H1 (cell line): ENCODE measurements at regions not wholly inside any gene's neighbourhood (a gene's known extent, or its start where the extent isn't known, plus 50 kb on each side); places are given as distances from the start of the nearest gene placed in this dataset.

Experiments
- CTCF ChIA-PET: fragments of 300-600 bp; sonication (Branson Sonifier 250); formaldehyde crosslinking; loops from one replicate; lab custom pipeline; 2021; ENCODE audit not compliant: partially characterized antibody; lab: Charles Lee
- POLR2A ChIA-PET: fragments of 300-600 bp; sonication (Branson Sonifier 250); formaldehyde crosslinking; loops from one replicate; lab custom pipeline; 2021; ENCODE audit warnings: inconsistent platforms; ENCODE audit not compliant: partially characterized antibody; lab: Charles Lee
- DNase-seq, 2 experiments: peaks; one replicate each; pipeline versions ENCODE4 v3.0.0 to v3.0.0-alpha.2; 2010 to 2022; ENCODE audit warnings: low spot score in 2 of 2, low read depth in 1 of 2, mixed read lengths in 1 of 2
- FAIRE-seq: peaks from 2 replicates; lab custom pipeline; 2011; peaks lifted over from hg19 to GRCh38; lab: Jason Lieb, UNC
- H2AFZ ChIP-seq: 2 replicates; pipeline ENCODE4 v1.8.1; 2012; ENCODE audit warnings: low read length, inconsistent platforms
- H2AK5ac ChIP-seq: 2 replicates; pipeline ENCODE4 v1.6.1; 2013; ENCODE audit warnings: low read depth, low read length
- H2BK120ac ChIP-seq: replicated peaks from 2 replicates; pipeline ENCODE3; 2013; ENCODE audit warnings: low read depth, low read length, inconsistent platforms
- H2BK12ac ChIP-seq: 2 replicates; pipeline ENCODE4 v1.6.1; 2013; ENCODE audit warnings: low read depth, low read length
- H2BK15ac ChIP-seq: 2 replicates; pipeline ENCODE4 v1.6.1; 2013; ENCODE audit warnings: low read length
- H2BK20ac ChIP-seq: 2 replicates; pipeline ENCODE4 v1.6.1; 2013; ENCODE audit warnings: low read length
- H2BK5ac ChIP-seq: 2 replicates; pipeline ENCODE4 v1.6.1; 2013; ENCODE audit warnings: low read depth, low read length
- H3K14ac ChIP-seq: 2 replicates; pipeline ENCODE4 v1.6.1; 2013; ENCODE audit warnings: inconsistent platforms; ENCODE audit not compliant: insufficient read length
- H3K18ac ChIP-seq: 2 replicates; pipeline ENCODE4 v1.6.1; 2013; ENCODE audit warnings: low read length; ENCODE audit errors: extremely low read depth
- H3K23ac ChIP-seq: 2 replicates; pipeline ENCODE4 v1.6.1; 2013; ENCODE audit warnings: inconsistent platforms; ENCODE audit not compliant: insufficient read length
- H3K23me2 ChIP-seq: 2 replicates; pipeline ENCODE4 v1.6.1; 2013; ENCODE audit warnings: low read depth, low read length
- H3K27ac ChIP-seq: 2 replicates; pipeline ENCODE4 v1.6.1; 2011; ENCODE audit warnings: low read depth, low read length, inconsistent platforms
- H3K27me3 ChIP-seq, 4 experiments: replicated peaks in 1 of 4; 1 replicate in 1 of 4; 2 replicates in 3 of 4; pipeline versions ENCODE4 v1.6.1 to v1.8.1; 2011 to 2013; ENCODE audit warnings: low read length in 3 of 4, mild to moderate bottlenecking in 3 of 4, inconsistent platforms in 2 of 4, mixed read lengths in 2 of 4, moderate library complexity in 1 of 4; ENCODE audit not compliant: control insufficient read depth in 3 of 4, insufficient read depth in 3 of 4; ENCODE audit errors: extremely low read depth in 1 of 4
- H3K36me3 ChIP-seq, 4 experiments: 2 replicates each; pipeline versions ENCODE4 v1.6.1 to v1.8.1; 2011 to 2013; ENCODE audit warnings: mild to moderate bottlenecking in 4 of 4, low read length in 3 of 4, moderate library complexity in 2 of 4, control low read depth in 1 of 4, inconsistent platforms in 1 of 4; ENCODE audit not compliant: insufficient read depth in 4 of 4, control insufficient read depth in 2 of 4
- H3K4ac ChIP-seq: replicated peaks from 2 replicates; pipeline ENCODE3; 2013; ENCODE audit warnings: low read length, low read depth, mixed read lengths, inconsistent platforms; ENCODE audit not compliant: insufficient read length
- H3K4me1 ChIP-seq, 4 experiments: replicated peaks in 1 of 4; 1 replicate in 1 of 4; 2 replicates in 3 of 4; pipeline versions ENCODE4 v1.6.1 to v1.8.1; 2011 to 2013; ENCODE audit warnings: low read length in 3 of 4, inconsistent platforms in 2 of 4, mixed read lengths in 1 of 4; ENCODE audit not compliant: insufficient read depth in 4 of 4, control insufficient read depth in 3 of 4
- H3K4me2 ChIP-seq, 2 experiments: 2 replicates each; pipeline versions ENCODE4 v1.6.1 to v1.8.1; 2011 to 2013; ENCODE audit warnings: low read depth in 2 of 2, low read length in 2 of 2, control low read depth in 1 of 2, inconsistent platforms in 1 of 2, mild to moderate bottlenecking in 1 of 2; ENCODE audit not compliant: insufficient read depth in 1 of 2
- H3K4me3 ChIP-seq, 4 experiments: fragments of 200-600, 300-600 bp in 1 of 4; sonication (generic), shearing (Covaris generic), sonication (Bioruptor Twin) in 1 of 4; 2 replicates each; pipeline versions ENCODE4 v1.5.1 to v1.8.1; 2011 to 2016; ENCODE audit warnings: low read length in 4 of 4, low read depth in 3 of 4, control low read depth in 2 of 4, inconsistent platforms in 2 of 4, mild to moderate bottlenecking in 2 of 4, mixed read lengths in 1 of 4, moderate library complexity in 1 of 4; ENCODE audit not compliant: insufficient read depth in 2 of 4; ENCODE audit errors: extremely low read depth in 1 of 4
- H3K56ac ChIP-seq: replicated peaks from 2 replicates; pipeline ENCODE3; 2013; ENCODE audit warnings: low read depth, mild to moderate bottlenecking, mixed read lengths, low read length, inconsistent platforms; ENCODE audit not compliant: insufficient read length
- H3K79me1 ChIP-seq: 2 replicates; pipeline ENCODE4 v1.6.1; 2013; ENCODE audit warnings: low read depth, low read length, control low read depth
- H3K79me2 ChIP-seq, 2 experiments: 2 replicates each; pipeline versions ENCODE4 v1.6.1 to v1.8.1; 2012 to 2013; ENCODE audit warnings: low read length in 2 of 2, mild to moderate bottlenecking in 2 of 2, inconsistent platforms in 1 of 2; ENCODE audit not compliant: insufficient read depth in 2 of 2, control insufficient read depth in 1 of 2
- H3K9ac ChIP-seq, 4 experiments: replicated peaks in 1 of 4; 1 replicate in 1 of 4; 2 replicates in 3 of 4; pipeline versions ENCODE4 v1.6.1 to v1.8.1; 2011 to 2013; ENCODE audit warnings: low read depth in 3 of 4, low read length in 3 of 4, control low read depth in 2 of 4, mild to moderate bottlenecking in 2 of 4, moderate library complexity in 2 of 4, inconsistent platforms in 1 of 4; ENCODE audit errors: extremely low read depth in 1 of 4
- H3K9me3 ChIP-seq, 2 experiments: 2 replicates each; pipeline versions ENCODE4 v1.6.1 to v1.8.1; 2012 to 2013; ENCODE audit warnings: mild to moderate bottlenecking in 2 of 2, moderate library complexity in 2 of 2, control low read depth in 1 of 2, inconsistent platforms in 1 of 2, low read depth in 1 of 2, low read length in 1 of 2, mixed read lengths in 1 of 2; ENCODE audit not compliant: insufficient read depth in 2 of 2
- H4K20me1 ChIP-seq, 2 experiments: replicated peaks in 1 of 2; 2 replicates each; pipeline versions ENCODE3 to v1.8.1; 2011 to 2013; ENCODE audit warnings: inconsistent platforms in 2 of 2, low read length in 2 of 2, mild to moderate bottlenecking in 1 of 2; ENCODE audit not compliant: insufficient read depth in 2 of 2, control insufficient read depth in 1 of 2
- H4K5ac ChIP-seq: 2 replicates; pipeline ENCODE4 v1.6.1; 2013; ENCODE audit warnings: low read length, low read depth, mixed read lengths, inconsistent platforms; ENCODE audit not compliant: insufficient read length
- H4K8ac ChIP-seq: 2 replicates; pipeline ENCODE4 v1.8.0; 2013; ENCODE audit warnings: mild to moderate bottlenecking, moderate library complexity, low read length, inconsistent platforms; ENCODE audit not compliant: insufficient read depth; ENCODE audit errors: extremely low read depth
- H4K91ac ChIP-seq: replicated peaks from 2 replicates; pipeline ENCODE3; 2013; ENCODE audit warnings: low read length, mixed read lengths, inconsistent platforms; ENCODE audit not compliant: insufficient read length
- BCL11A ChIP-seq, 2 experiments: IDR thresholded peaks; one replicate each; pipeline ENCODE4 v1.6.1; 2011; ENCODE audit warnings: low read depth in 2 of 2, low read length in 2 of 2, mild to moderate bottlenecking in 2 of 2
- CHD2 ChIP-seq: IDR thresholded peaks from 2 replicates; pipeline ENCODE4 v1.6.1; 2012; ENCODE audit warnings: low read length, improper control_type of control experiment
- CREB1 ChIP-seq: IDR thresholded peaks from 2 replicates; pipeline ENCODE4 v1.6.1; 2012; ENCODE audit warnings: inconsistent platforms
- EP300 ChIP-seq, 2 experiments: IDR thresholded peaks; 1 replicate in 1 of 2; 2 replicates in 1 of 2; pipeline ENCODE4 v1.6.1; 2011 to 2012; ENCODE audit warnings: low read depth in 2 of 2, low read length in 2 of 2, mild to moderate bottlenecking in 2 of 2, borderline replicate concordance in 1 of 2, inconsistent platforms in 1 of 2, moderate library complexity in 1 of 2
- HDAC6 ChIP-seq: IDR thresholded peaks from one replicate; pipeline ENCODE4 v1.7.1; 2012; ENCODE audit warnings: low read depth, mild to moderate bottlenecking, inconsistent platforms, low read length, moderate library complexity
- NANOG ChIP-seq: IDR thresholded peaks from 2 replicates; pipeline ENCODE4 v1.6.1; 2011; ENCODE audit warnings: low read length, low read depth, mild to moderate bottlenecking, inconsistent platforms; ENCODE audit not compliant: insufficient read depth, poor library complexity, severe bottlenecking
- POU5F1 ChIP-seq: IDR thresholded peaks from 2 replicates; pipeline ENCODE4 v1.6.1; 2011; ENCODE audit warnings: low read depth, mild to moderate bottlenecking, low read length, moderate library complexity
- RAD21 ChIP-seq, 2 experiments: IDR thresholded peaks in 1 of 2; conservative IDR thresholded peaks in 1 of 2; 2 replicates each; pipeline ENCODE4 v1.6.1; 2011; ENCODE audit warnings: low read depth in 2 of 2, low read length in 2 of 2, improper control_type of control experiment in 1 of 2, inconsistent platforms in 1 of 2, mild to moderate bottlenecking in 1 of 2, moderate library complexity in 1 of 2
- TAF7 ChIP-seq: optimal IDR thresholded peaks from 2 replicates; pipeline ENCODE3; 2011; ENCODE audit warnings: low read depth, mild to moderate bottlenecking, inconsistent platforms, low read length, moderate library complexity, borderline replicate concordance
- TBP ChIP-seq: IDR thresholded peaks from 2 replicates; pipeline ENCODE4 v1.6.1; 2011; ENCODE audit warnings: low read depth, low read length, improper control_type of control experiment
- TCF12 ChIP-seq: IDR thresholded peaks from 2 replicates; pipeline ENCODE4 v1.6.1; 2011; ENCODE audit warnings: low read depth, mild to moderate bottlenecking, low read length
- TEAD4 ChIP-seq: IDR thresholded peaks from 2 replicates; pipeline ENCODE4 v1.6.1; 2012; ENCODE audit warnings: low read depth, low read length, inconsistent platforms, mixed read lengths
- WGBS, 2 experiments: shearing (Covaris generic) in 1 of 2; methylation state at CpG; one replicate each; pipeline versions ENCODE4 v1.1.6 to v1.1.7; 2013 to 2015; ENCODE audit warnings: low lambda C conversion rate in 2 of 2, mixed read lengths in 2 of 2, inconsistent platforms in 1 of 2, low coverage in 1 of 2, missing lambda C conversion rate in 1 of 2; ENCODE audit not compliant: insufficient replicate concordance in 2 of 2, insufficient coverage in 1 of 2, insufficient read length in 1 of 2; ENCODE audit errors: extremely low coverage in 1 of 2, missing lambda C conversion rate in 1 of 2; 5-methylcytosine and 5-hydroxymethylcytosine counted together

GRCh38 chr10:47207894-47208469 lies 92.0 kb upstream of the GDF10 start:
- no peaks in the 10 kb centered on the region for H3K79me2 ChIP-seq
- H3K14ac ChIP-seq = no peak overlapping the region
- DNase-seq (no peak), FAIRE-seq (no peak)
- H4K8ac ChIP-seq = no peak overlapping the region
- H2BK20ac ChIP-seq = no peak overlapping the region
- H3K4me2 ChIP-seq = no peak overlapping the region
- no peak overlapping the region for H3K4ac ChIP-seq
- ChIA-PET POLR2A (no interaction called here), CTCF (interaction anchor here (1.0 to 1.6 kb wide), 4 partner anchors 9 to 160 kb away, joined by 3 to 8 read pairs (median 4); no protein-coding TSS in a partner anchor)
- H3K56ac ChIP-seq = no peak overlapping the region
- no peak overlapping the region for H2BK12ac ChIP-seq
- no peak overlapping the region for H2AK5ac ChIP-seq
- H4K91ac ChIP-seq = no peak overlapping the region
- H3K27ac ChIP-seq = no peak overlapping the region
- no peak overlapping the region for H3K18ac ChIP-seq
- no peak overlapping the region for H3K4me3 ChIP-seq
- H3K9ac ChIP-seq = no peak overlapping the region
- no peak overlapping the region for H2BK120ac ChIP-seq
- H2AFZ ChIP-seq = no peak overlapping the region
- no peaks in the 10 kb centered on the region for H3K27me3 ChIP-seq
- no peak overlapping the region for H2BK5ac ChIP-seq
- H4K20me1 ChIP-seq = no peaks in the 10 kb centered on the region
- no peaks in the 10 kb centered on the region for H3K36me3 ChIP-seq
- H4K5ac ChIP-seq = no peak overlapping the region
- no peak overlapping the region for H3K23ac ChIP-seq
- H3K4me1 ChIP-seq = no peaks in the 10 kb centered on the region
- H2BK15ac ChIP-seq = no peak overlapping the region
- 89% methylated on average over 5 of the region's 5 CpGs; no CpG with 5 or more reads in 1 of the 2 experiments for WGBS, 2 experiments
- no peaks in the 10 kb centered on the region for H3K23me2 ChIP-seq
- no peaks in the 10 kb centered on the region for H3K79me1 ChIP-seq
- H3K9me3 ChIP-seq = peaks cover 2 to 4% of the 10 kb centered on the region in 2 experiments; a peak in 1 of 4 replicates
- TF ChIP-seq EP300 (IDR thresholded peaks at IDR 0.05; ENCODE audit: borderline replicate concordance in 1 of 2, low read depth in 2 of 2, low read length in 2 of 2) (no peak), TEAD4 (no peak), CREB1 (no peak), TCF12 (no peak), TAF7 (no peak), RAD21 (IDR thresholded peaks at IDR 0.05 in 1 of 2, conservative IDR thresholded peaks at IDR 0.05 in 1 of 2; ENCODE audit: low read depth in 2 of 2, low read length in 2 of 2) (no peak), CHD2 (no peak), HDAC6 (no peak), NANOG (no peak), POU5F1 (no peak), TBP (no peak), BCL11A (IDR thresholded peaks at IDR 0.05; ENCODE audit: low read depth in 2 of 2, low read length in 2 of 2) (no peak)
